ENCODE measurements at regions not wholly inside any gene's neighbourhood (a gene's known extent, or its start where the extent isn't known, plus 50 kb on each side); places are given as distances from the start of the nearest gene placed in this dataset.

- TF ChIP-seq CTCF (IDR thresholded peaks at IDR 0.05) (no peak), POLR2AphosphoS5 (IDR thresholded peaks at IDR 0.05) (no peak), POLR2A (IDR thresholded peaks at IDR 0.05) (no peak), EP300 (IDR thresholded peaks at IDR 0.05) (no peak)
Observed at GRCh38 chr11:111006227-111006626, 239.3 kb upstream of the POU2AF2 start.

Data from suprapubic skin (tissue), 4 donors.